ENCODE measurements at regions not wholly inside any gene's neighbourhood (a gene's known extent, or its start where the extent isn't known, plus 50 kb on each side); places are given as distances from the start of the nearest gene placed in this dataset.
"Not testable (repeated sequence)": the region's sequence is repeated elsewhere in the genome, so short reads cannot be mapped to it uniquely, and the experiment has no call there.

GRCh38 chr1:67607699-67608098 is 77.3 kb upstream of the GADD45A start:
- no peak for ATAC-seq (replicated peaks; ENCODE audit: extremely low read depth, poor library complexity, severe bottlenecking)
- Mint-ChIP-seq H3K4me1 (no peaks in the 10 kb centered on the region), H3K9me3 (no peaks in the 10 kb centered on the region), H3K36me3 (ENCODE audit: insufficient read depth) (peaks cover 1% of the 10 kb centered on the region), H3K27ac (ENCODE audit: low read depth) (no peak overlapping the region), H3K27me3 (peaks cover 30% of the 10 kb centered on the region), H3K4me3 (no peak overlapping the region)
- DNase-seq (ENCODE audit: low spot score in 2 of 2): no peak

DNA sequence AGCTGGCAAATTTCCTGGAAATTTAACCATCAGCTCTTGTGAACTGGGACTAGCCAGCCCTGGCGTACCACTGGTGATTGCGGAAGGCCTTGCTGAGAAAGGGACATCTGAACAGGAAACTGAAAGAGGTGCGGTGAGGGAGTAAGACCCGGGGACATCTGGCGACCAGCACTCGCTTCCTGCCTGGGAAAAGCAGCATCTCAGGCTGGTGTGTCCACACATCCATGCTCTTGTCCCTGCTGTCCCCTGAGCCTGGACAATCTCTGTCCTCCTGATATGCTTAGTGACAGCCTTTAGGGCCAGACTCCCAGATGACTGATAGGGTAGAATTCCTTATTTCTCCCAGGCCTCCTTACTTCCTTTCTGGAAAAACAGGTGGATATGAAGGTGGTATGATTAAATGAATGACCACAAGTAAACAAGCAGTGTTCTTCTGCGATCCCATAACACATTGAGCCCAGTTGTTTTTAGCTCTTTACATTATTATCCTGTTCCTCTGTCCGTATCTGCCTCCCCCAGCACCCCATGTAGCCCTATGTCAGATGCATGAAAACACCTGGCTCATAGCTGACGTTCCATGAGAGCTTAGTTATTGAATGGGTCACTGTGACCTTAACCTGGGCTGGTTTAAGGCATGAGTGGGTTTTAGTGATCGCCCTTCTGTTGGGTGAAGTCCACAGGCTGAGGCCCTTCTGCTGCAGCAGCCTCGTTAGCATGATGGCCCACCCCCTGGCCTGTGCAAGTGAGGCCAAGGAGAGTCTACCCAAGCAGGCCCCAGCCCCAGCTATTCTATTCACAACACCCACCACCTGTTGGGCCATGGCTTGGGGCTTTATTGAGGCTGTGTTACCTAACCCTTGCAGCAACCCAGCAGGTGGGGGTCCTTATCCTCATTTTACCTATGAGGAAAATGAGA is 76.1 kb upstream of the GADD45A start:
- H3K27ac Mint-ChIP-seq (ENCODE audit: low read depth): no peak overlapping the region
- no peak overlapping the region for H3K4me3 Mint-ChIP-seq
- ATAC-seq (replicated peaks; ENCODE audit: extremely low read depth, poor library complexity, severe bottlenecking) (no peak), DNase-seq (ENCODE audit: low spot score in 2 of 2) (no peak)
- H3K36me3 Mint-ChIP-seq (ENCODE audit: insufficient read depth): peaks cover 1% of the 10 kb centered on the region
- no peaks in the 10 kb centered on the region for H3K4me1 Mint-ChIP-seq
- H3K9me3 Mint-ChIP-seq: no peaks in the 10 kb centered on the region
- peaks cover 30% of the 10 kb centered on the region for H3K27me3 Mint-ChIP-seq

GRCh38 chr1:67609577-67610341 is 75.2 kb upstream of the GADD45A start:
- ATAC-seq (replicated peaks; ENCODE audit: extremely low read depth, poor library complexity, severe bottlenecking) (no peak), DNase-seq (ENCODE audit: low spot score in 2 of 2) (no peak)
- H3K36me3 Mint-ChIP-seq (ENCODE audit: insufficient read depth): peaks cover 1% of the 10 kb centered on the region
- H3K27me3 Mint-ChIP-seq: peaks cover 37% of the 10 kb centered on the region
- H3K9me3 Mint-ChIP-seq: no peaks in the 10 kb centered on the region
- H3K4me1 Mint-ChIP-seq: no peaks in the 10 kb centered on the region
- no peak overlapping the region for H3K27ac Mint-ChIP-seq (ENCODE audit: low read depth)
- no peak overlapping the region for H3K4me3 Mint-ChIP-seq

DNA sequence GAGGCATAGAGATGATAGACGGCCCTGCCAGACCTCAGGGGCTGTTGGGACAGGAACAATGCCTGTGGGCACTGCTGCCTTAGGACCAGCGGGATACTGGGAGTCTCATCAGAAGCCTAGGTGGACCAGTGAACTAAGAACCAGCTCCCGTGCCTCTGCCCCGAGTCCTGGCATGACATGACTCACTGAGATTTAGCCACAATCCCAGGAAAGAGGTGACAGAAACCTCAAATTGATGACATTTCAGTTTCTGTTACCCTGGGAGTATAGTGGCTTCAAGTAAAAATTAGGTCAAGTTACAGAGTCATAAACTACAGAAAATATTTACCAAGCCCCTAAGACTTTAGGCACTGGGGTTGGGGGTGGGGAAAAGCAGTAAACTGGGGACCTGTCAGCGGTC is 74.6 kb upstream of the GADD45A start:
- H3K27ac Mint-ChIP-seq (ENCODE audit: low read depth): no peak overlapping the region
- no peak for ATAC-seq (replicated peaks; ENCODE audit: extremely low read depth, poor library complexity, severe bottlenecking)
- no peaks in the 10 kb centered on the region for H3K4me1 Mint-ChIP-seq
- no peaks in the 10 kb centered on the region for H3K9me3 Mint-ChIP-seq
- DNase-seq (ENCODE audit: low spot score in 2 of 2): no peak
- H3K4me3 Mint-ChIP-seq: no peak overlapping the region
- H3K27me3 Mint-ChIP-seq: peaks cover 44% of the 10 kb centered on the region
- peaks cover 1% of the 10 kb centered on the region for H3K36me3 Mint-ChIP-seq (ENCODE audit: insufficient read depth)

DNA sequence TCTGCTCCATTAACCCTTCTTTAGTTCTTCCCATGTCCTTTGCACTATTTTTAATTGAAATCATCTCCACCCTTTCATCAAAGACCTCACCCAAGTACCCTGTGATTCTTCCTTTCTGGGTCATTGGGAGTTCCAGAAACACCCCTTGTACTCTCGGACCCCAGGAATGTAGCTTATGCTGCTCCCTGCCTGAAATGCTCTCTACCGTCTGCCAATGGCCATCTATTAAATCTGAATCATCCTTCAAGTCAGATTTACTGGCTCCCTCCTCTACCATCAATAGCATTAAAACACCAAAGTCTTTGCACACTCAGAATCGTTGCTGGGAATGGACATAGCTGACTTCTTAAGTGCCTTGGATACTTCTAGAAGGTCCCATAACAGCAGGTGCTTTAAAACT is 73.2 kb upstream of the GADD45A start:
- no peak for DNase-seq (ENCODE audit: low spot score in 2 of 2)

GRCh38 chr1:67612788-67613241 is 72.2 kb upstream of the GADD45A start:
- no peak for ATAC-seq (replicated peaks; ENCODE audit: extremely low read depth, poor library complexity, severe bottlenecking)

More for the DNA sequence above, 73.2 kb upstream of the GADD45A start:
- Mint-ChIP-seq H3K4me1 (no peaks in the 10 kb centered on the region), H3K4me3 (no peak overlapping the region), H3K27me3 (peaks cover 58% of the 10 kb centered on the region), H3K36me3 (ENCODE audit: insufficient read depth) (peaks cover 1% of the 10 kb centered on the region), H3K27ac (ENCODE audit: low read depth) (no peak overlapping the region), H3K9me3 (no peaks in the 10 kb centered on the region)
- ATAC-seq (replicated peaks; ENCODE audit: extremely low read depth, poor library complexity, severe bottlenecking): no peak

DNA sequence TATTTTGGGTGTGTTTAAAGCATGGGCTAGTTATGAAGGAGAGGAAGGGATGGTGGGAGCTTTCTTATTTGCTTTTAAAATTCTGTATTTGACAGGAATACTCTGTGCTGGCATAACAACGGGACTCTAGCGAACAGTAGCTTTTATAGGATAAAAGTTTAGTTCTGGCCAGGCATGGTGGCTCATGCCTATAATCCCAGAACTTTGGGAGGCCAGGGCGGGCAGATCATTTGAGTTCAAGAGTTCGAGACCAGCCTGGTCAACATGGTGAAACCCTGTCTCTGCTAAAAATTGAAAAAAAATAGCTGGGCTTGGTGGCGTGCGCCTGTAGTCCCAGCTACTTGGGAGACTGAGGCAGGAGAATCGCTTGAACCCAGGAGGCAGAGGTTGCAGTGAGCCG is 71.5 kb upstream of the GADD45A start:
- H3K9me3 Mint-ChIP-seq, H3K4me3 Mint-ChIP-seq, H3K4me1 Mint-ChIP-seq: not testable (repeated sequence)

More at GRCh38 chr1:67612788-67613241, 72.2 kb upstream of the GADD45A start:
- Mint-ChIP-seq H3K9me3 (no peaks in the 10 kb centered on the region), H3K27me3 (peaks cover 59% of the 10 kb centered on the region), H3K4me1 (no peaks in the 10 kb centered on the region), H3K36me3 (ENCODE audit: insufficient read depth) (peaks cover 1% of the 10 kb centered on the region), H3K4me3 (no peak overlapping the region), H3K27ac (ENCODE audit: low read depth) (no peak overlapping the region)
- DNase-seq (ENCODE audit: low spot score in 2 of 2): no peak

DNA sequence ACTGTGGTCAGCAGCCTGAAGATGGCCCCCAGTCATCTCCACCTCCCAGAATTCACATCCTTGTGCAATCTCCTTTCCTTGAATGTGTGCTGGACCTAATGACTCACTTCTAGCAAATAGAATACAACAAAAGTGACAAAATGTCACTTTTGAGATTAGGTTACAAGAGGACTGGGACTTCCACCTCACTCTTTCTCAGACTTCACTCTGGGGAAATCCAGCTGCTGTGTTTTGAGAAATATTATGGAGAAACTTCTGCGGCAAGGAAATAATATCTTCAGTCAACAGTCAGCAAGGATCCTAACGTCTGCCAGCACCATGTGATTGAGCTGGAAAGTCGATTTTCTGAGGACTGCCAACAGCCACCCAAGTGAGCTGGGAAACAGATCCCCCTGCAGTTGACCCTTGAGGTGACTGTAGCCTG is 70.5 kb upstream of the GADD45A start:
- H3K27ac Mint-ChIP-seq (ENCODE audit: low read depth): no peak overlapping the region

More for the DNA sequence above, 71.5 kb upstream of the GADD45A start:
- not testable (repeated sequence) for ATAC-seq (replicated peaks; ENCODE audit: extremely low read depth, poor library complexity, severe bottlenecking); DNase-seq (ENCODE audit: low spot score in 2 of 2); H3K27ac Mint-ChIP-seq (ENCODE audit: low read depth); H3K36me3 Mint-ChIP-seq (ENCODE audit: insufficient read depth)
- peaks cover 59% of the 10 kb centered on the region for H3K27me3 Mint-ChIP-seq

GRCh38 chr1:67615886-67616285 is 69.1 kb upstream of the GADD45A start:
- H3K4me3 Mint-ChIP-seq: no peak overlapping the region
- H3K4me1 Mint-ChIP-seq: no peaks in the 10 kb centered on the region
- no peak overlapping the region for H3K27ac Mint-ChIP-seq (ENCODE audit: low read depth)
- H3K36me3 Mint-ChIP-seq (ENCODE audit: insufficient read depth): peaks cover 1% of the 10 kb centered on the region
- ATAC-seq (replicated peaks; ENCODE audit: extremely low read depth, poor library complexity, severe bottlenecking) (no peak), DNase-seq (ENCODE audit: low spot score in 2 of 2) (no peak)
- H3K27me3 Mint-ChIP-seq: peaks cover 57% of the 10 kb centered on the region
- no peaks in the 10 kb centered on the region for H3K9me3 Mint-ChIP-seq

More for the DNA sequence above, 70.5 kb upstream of the GADD45A start:
- Mint-ChIP-seq H3K4me1 (no peaks in the 10 kb centered on the region), H3K4me3 (no peak overlapping the region), H3K9me3 (no peaks in the 10 kb centered on the region), H3K27me3 (peaks cover 57% of the 10 kb centered on the region), H3K36me3 (ENCODE audit: insufficient read depth) (peaks cover 1% of the 10 kb centered on the region)
- no peak for ATAC-seq (replicated peaks; ENCODE audit: extremely low read depth, poor library complexity, severe bottlenecking)
- DNase-seq (ENCODE audit: low spot score in 2 of 2): no peak

GRCh38 chr1:67616394-67616985 is 68.5 kb upstream of the GADD45A start:
- ATAC-seq (replicated peaks; ENCODE audit: extremely low read depth, poor library complexity, severe bottlenecking) (no peak), DNase-seq (ENCODE audit: low spot score in 2 of 2) (no peak)
- H3K4me3 Mint-ChIP-seq: no peak overlapping the region
- peaks cover 1% of the 10 kb centered on the region for H3K36me3 Mint-ChIP-seq (ENCODE audit: insufficient read depth)
- H3K9me3 Mint-ChIP-seq: no peaks in the 10 kb centered on the region
- no peak overlapping the region for H3K27ac Mint-ChIP-seq (ENCODE audit: low read depth)
- H3K27me3 Mint-ChIP-seq: peaks cover 57% of the 10 kb centered on the region
- H3K4me1 Mint-ChIP-seq: no peaks in the 10 kb centered on the region

DNA sequence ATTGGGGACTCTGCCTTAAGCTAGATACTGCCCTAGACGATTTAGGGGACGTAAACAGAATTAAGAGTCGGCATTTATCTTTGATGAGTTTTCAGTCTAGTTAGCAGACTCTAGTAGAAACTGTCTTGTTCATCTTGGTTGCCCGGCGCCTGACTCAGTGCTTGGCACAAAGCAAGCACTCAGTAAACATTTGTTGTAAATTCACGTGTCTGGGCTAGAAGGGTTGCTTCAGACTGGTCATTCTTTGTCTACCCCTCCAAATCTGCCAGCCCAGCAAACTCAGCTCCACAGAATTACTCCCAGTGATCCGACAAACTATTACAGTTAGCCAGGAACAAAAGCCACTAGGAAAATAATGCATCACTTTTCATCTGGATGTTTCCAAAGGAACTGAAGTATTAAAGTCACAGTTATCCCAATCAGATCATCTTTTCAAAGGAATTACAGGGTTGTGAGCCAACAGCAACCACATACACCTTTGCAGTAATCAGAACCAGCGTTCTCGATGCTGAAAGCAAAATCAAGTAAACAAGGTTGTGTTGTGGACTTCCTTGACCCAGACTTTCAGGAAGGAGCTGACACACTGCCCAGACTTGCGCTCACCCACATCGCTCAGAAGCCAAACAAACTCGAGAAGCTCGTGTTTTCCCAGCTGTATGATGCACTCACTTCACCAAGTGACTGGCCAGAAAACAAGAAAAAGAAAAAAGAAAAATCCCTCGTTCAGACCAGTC is 66.5 kb upstream of the GADD45A start:
- Mint-ChIP-seq H3K9me3 (no peaks in the 10 kb centered on the region), H3K27ac (ENCODE audit: low read depth) (no peak overlapping the region), H3K4me1 (no peaks in the 10 kb centered on the region), H3K4me3 (no peak overlapping the region), H3K36me3 (ENCODE audit: insufficient read depth) (no peaks in the 10 kb centered on the region), H3K27me3 (peaks cover 39% of the 10 kb centered on the region)
- no peak for ATAC-seq (replicated peaks; ENCODE audit: extremely low read depth, poor library complexity, severe bottlenecking)
- DNase-seq (ENCODE audit: low spot score in 2 of 2): no peak

DNA sequence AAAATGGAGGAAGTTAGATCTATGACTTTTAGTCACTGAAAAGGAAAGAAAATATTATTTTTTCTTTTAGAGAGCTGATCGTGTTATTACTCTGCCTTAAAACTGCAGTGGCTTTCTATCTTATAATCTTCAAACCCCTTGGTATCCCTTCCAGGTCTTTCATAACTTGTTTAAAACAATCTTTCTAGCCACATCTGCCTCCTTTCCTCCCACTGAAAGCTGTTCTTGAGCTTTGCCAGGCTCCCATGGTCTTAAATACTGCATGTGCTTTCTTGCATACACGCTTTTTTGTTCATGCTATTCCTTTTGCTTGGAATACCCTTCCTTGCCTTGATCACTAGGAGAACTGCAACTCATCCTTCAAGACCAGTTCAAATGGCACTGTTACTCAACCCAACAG is 65.9 kb upstream of the GADD45A start:
- DNase-seq (ENCODE audit: low spot score in 2 of 2) (no peak), ATAC-seq (replicated peaks; ENCODE audit: extremely low read depth, poor library complexity, severe bottlenecking) (no peak)
- Mint-ChIP-seq H3K4me1 (no peaks in the 10 kb centered on the region), H3K9me3 (no peaks in the 10 kb centered on the region), H3K36me3 (ENCODE audit: insufficient read depth) (no peaks in the 10 kb centered on the region), H3K4me3 (no peak overlapping the region), H3K27me3 (peaks cover 39% of the 10 kb centered on the region), H3K27ac (ENCODE audit: low read depth) (no peak overlapping the region)
